ENCODE measurements at regions not wholly inside any gene's neighbourhood (a gene's known extent, or its start where the extent isn't known, plus 50 kb on each side); places are given as distances from the start of the nearest gene placed in this dataset.

- no peak for TF ChIP-seq RBFOX2 (IDR thresholded peaks at IDR 0.05; ENCODE audit: low read depth, low read length)
- no peak for TF ChIP-seq SALL1 (CRISPR knock-in tag; IDR thresholded peaks at IDR 0.05)
- TF ChIP-seq, protein P1, sequence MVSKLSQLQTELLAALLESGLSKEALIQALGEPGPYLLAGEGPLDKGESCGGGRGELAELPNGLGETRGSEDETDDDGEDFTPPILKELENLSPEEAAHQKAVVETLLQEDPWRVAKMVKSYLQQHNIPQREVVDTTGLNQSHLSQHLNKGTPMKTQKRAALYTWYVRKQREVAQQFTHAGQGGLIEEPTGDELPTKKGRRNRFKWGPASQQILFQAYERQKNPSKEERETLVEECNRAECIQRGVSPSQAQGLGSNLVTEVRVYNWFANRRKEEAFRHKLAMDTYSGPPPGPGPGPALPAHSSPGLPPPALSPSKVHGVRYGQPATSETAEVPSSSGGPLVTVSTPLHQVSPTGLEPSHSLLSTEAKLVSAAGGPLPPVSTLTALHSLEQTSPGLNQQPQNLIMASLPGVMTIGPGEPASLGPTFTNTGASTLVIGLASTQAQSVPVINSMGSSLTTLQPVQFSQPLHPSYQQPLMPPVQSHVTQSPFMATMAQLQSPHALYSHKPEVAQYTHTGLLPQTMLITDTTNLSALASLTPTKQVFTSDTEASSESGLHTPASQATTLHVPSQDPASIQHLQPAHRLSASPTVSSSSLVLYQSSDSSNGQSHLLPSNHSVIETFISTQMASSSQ (IDR thresholded peaks at IDR 0.05; ENCODE audit: low read depth): no peak
- TF ChIP-seq, protein P1 (CRISPR knock-in tag; IDR thresholded peaks at IDR 0.05; ENCODE audit: borderline replicate concordance): no peak
These were observed 1386.9 kb upstream of the WWC1 start (continued) for GRCh38 chr5:166904571-166904970.

GRCh38 chr5:166906991-166907713, 1384.3 kb upstream of the WWC1 start:
- no peaks in the 10 kb centered on the region for H3K79me2 ChIP-seq (ENCODE audit: insufficient read depth, low read length)
- H3K27me3 ChIP-seq (ENCODE audit: control insufficient read depth in 1 of 2, insufficient read depth in 2 of 2, low read length in 2 of 2): no peaks in the 10 kb centered on the region
- no peak overlapping the region for H3K27ac ChIP-seq (ENCODE audit: extremely low read length, insufficient read depth, low read length)
- in situ Hi-C loops (cut with HindIII; ENCODE audit: extremely low pct_ligation_motif_present, low pct_unique_long_range_greater_than_20kb): no loop called here
- no peak for DNase-seq (ENCODE audit: low spot score)
- no TSS peak for BruUV-seq (replicated peaks)
- H2AFZ ChIP-seq (ENCODE audit: low read length): no peak overlapping the region
- ChIA-PET CTCF (ENCODE audit: low intra/inter-chr PET ratio, low total read pairs) (no interaction called here), POLR2A (no interaction called here)
- no peak for FAIRE-seq
- intact Hi-C loops (cut with micrococcal nuclease; ENCODE audit: unreplicated experiment): no loop called here
- no peak overlapping the region for H3K4me2 ChIP-seq (ENCODE audit: low read depth, low read length)
- H3K9me3 ChIP-seq (ENCODE audit: low read length): peaks cover 41% of the 10 kb centered on the region
- no peak for ATAC-seq
- no peak for TF ChIP-seq ZNF296 (CRISPR knock-in tag; conservative IDR thresholded peaks at IDR 0.05)
- TF ChIP-seq RFX1 (IDR thresholded peaks at IDR 0.05): peak; percentile 45; the same call in 1 of the 2 replicates
- H3K4me3 ChIP-seq (replicated peaks in 1 of 3; ENCODE audit: insufficient read depth in 1 of 3, low read depth in 2 of 3, low read length in 3 of 3): no peak overlapping the region
- no peaks in the 10 kb centered on the region for H4K20me1 ChIP-seq (ENCODE audit: insufficient read depth, low read length)
- WGBS (ENCODE audit: low lambda C conversion rate): 3% methylated on average over 6 of the region's 6 CpGs
- no peak overlapping the region for H3K9ac ChIP-seq (ENCODE audit: insufficient read depth, low read depth, low read length)
- H3K4me1 ChIP-seq (ENCODE audit: insufficient read depth, low read length): no peaks in the 10 kb centered on the region
- no peaks in the 10 kb centered on the region for H3K36me3 ChIP-seq (replicated peaks in 1 of 2; ENCODE audit: control insufficient read depth in 1 of 2, insufficient read depth in 2 of 2, low read length in 2 of 2)
